Hematopoietic multipotent progenitor cell treated with erythropoietin and hydrocortisone succinate and interleukin-3 and kit ligand, for 6 days (in vitro differentiated cells): ENCODE measurements at regions not wholly inside any gene's neighbourhood (a gene's known extent, or its start where the extent isn't known, plus 50 kb on each side); places are given as distances from the start of the nearest gene placed in this dataset.
"Not testable (repeated sequence)": the region's sequence is repeated elsewhere in the genome, so short reads cannot be mapped to it uniquely, and the experiment has no call there.

Experiments
- DNase-seq: peaks from one replicate; pipeline ENCODE4 v3.0.0-alpha.2; 2015

- DNase-seq = no peak
Measured at GRCh38 chr7:104264285-104264684, 56.5 kb upstream of the ORC5 start.

GRCh38 chr7:104267701-104268368 lies 60.0 kb upstream of the ORC5 start:
- DNase-seq = peak; percentile 21

- no peak for DNase-seq
Measured at GRCh38 chr7:104271948-104272347, 56.5 kb upstream of the LHFPL3 start.

GRCh38 chr7:104272767-104273384 lies 55.5 kb upstream of the LHFPL3 start:
- peak; percentile 53 for DNase-seq

GRCh38 chr7:104275900-104276299 lies 52.5 kb upstream of the LHFPL3 start:
- no peak for DNase-seq

GRCh38 chr7:104276730-104277129 lies 51.7 kb upstream of the LHFPL3 start:
- DNase-seq = not testable (repeated sequence)
